ENCODE measurements at regions not wholly inside any gene's neighbourhood (a gene's known extent, or its start where the extent isn't known, plus 50 kb on each side); places are given as distances from the start of the nearest gene placed in this dataset.

GRCh38 chr12:86698641-86698980 is 442.4 kb upstream of the MGAT4C start:
- H4K20me1 ChIP-seq = no peaks in the 10 kb centered on the region
- no peak overlapping the region for H3K27ac ChIP-seq
- H3K9ac ChIP-seq = no peak overlapping the region
- no peaks in the 10 kb centered on the region for H3K4me1 ChIP-seq
- no peak for TF ChIP-seq Cebpa-rat (IDR thresholded peaks at IDR 0.05)
- H3K4me2 ChIP-seq = no peak overlapping the region
- no peak overlapping the region for H3K4me3 ChIP-seq
- H3K36me3 ChIP-seq = no peaks in the 10 kb centered on the region
- H3K27me3 ChIP-seq = no peaks in the 10 kb centered on the region
- no peaks in the 10 kb centered on the region for H3K9me3 ChIP-seq

DNA sequence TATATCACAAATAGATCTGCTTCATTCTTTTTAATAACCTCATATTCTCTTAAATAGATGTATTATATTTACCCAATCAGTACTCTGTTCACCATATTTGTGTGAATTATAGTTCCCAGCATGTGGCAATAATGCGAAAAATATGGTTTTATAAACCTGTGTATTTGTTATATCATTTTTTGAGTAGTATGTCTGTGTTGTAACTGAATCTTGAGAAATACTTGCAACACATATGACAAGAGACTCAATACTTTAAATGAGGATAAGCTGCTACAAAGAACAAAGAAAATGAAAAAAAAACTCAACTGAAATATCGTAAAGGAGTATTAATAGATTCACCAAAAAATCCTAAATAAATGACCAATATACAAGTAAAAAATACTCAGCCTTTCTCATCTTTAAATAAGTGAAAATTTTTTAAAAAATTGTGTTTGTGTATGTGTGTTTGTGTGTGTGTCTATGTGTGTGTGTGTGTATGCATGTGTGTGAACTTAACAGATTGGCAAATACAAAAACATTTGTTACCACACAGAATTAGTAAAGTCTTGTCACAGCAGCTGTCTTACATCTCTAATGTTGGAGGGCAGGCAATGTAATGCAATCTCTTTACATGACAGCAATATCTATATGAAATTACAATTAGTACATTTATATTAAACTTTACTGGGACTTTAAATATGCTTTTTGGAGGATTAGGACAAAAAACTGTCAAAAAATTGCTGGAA is 441.9 kb upstream of the MGAT4C start:
- no peaks in the 10 kb centered on the region for H3K9me3 ChIP-seq
- no peak overlapping the region for H3K27ac ChIP-seq
- no peak overlapping the region for H3K4me3 ChIP-seq
- no peaks in the 10 kb centered on the region for H4K20me1 ChIP-seq
- H3K4me1 ChIP-seq = no peaks in the 10 kb centered on the region
- no peaks in the 10 kb centered on the region for H3K27me3 ChIP-seq
- H3K4me2 ChIP-seq = no peak overlapping the region
- H3K36me3 ChIP-seq = no peaks in the 10 kb centered on the region
- no peak overlapping the region for H3K9ac ChIP-seq
- no peak for TF ChIP-seq Cebpa-rat (IDR thresholded peaks at IDR 0.05)

DNA sequence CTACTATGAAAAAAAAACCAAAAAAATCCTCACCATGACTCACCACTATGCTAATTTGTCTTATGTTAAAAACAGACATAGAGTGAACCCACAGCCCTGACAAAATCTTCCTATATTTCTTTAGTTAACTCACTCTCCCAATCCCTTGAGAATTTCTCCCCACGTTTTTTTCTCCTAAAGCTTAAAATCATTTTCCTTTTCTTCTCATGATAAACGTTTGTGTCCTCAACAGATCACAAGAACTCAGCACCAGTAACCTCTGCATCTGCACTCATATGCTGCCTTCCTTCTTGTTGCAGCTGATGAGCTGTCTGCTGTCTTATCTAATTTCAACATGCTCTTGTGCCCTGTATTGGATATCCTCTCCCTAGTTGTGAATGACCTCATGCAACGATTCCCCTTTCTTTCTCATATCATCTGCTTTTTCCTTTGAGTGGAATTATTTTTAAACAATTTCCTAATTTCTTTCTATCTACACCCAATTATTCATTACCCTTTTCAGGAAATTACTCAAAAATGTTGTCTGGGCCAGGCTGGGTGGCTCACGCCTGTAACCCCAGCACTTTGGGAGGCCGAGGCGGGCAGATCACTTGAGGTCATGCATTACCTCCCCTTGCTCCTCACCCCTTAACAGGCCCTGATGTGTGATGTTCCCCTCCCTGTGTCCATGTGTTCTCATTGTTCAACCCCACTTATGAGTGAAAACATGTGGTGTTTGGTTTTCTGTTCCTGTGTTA is 427.5 kb upstream of the MGAT4C start:
- Histone ChIP-seq H3K27me3 (no peaks in the 10 kb centered on the region), H3K4me3 (no peak overlapping the region), H3K36me3 (no peaks in the 10 kb centered on the region), H3K27ac (no peak overlapping the region), H3K4me1 (no peaks in the 10 kb centered on the region), H3K4me2 (no peak overlapping the region), H4K20me1 (no peaks in the 10 kb centered on the region), H3K9ac (no peak overlapping the region), H3K9me3 (no peaks in the 10 kb centered on the region)
- no peak for TF ChIP-seq Cebpa-rat (IDR thresholded peaks at IDR 0.05)

DNA sequence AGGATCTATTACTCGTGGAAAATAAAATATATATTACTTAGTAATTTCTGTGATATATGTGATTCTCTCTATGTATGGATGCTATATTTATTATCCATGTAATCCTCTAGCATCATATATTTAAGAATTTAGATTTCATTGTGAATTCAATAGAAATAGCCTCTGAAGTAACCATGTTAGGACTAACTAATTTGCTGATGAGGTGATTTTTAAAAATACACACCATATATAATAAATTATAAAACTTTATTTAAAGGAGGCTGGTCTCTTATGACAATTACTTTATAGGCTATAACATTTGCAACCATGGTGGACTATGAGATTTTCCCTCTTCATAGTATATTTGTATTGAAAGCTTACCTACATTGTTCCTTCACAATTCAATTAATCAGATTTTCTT is 424.9 kb upstream of the MGAT4C start:
- Histone ChIP-seq H3K9ac (no peak overlapping the region), H3K36me3 (no peaks in the 10 kb centered on the region), H3K27ac (no peak overlapping the region), H4K20me1 (no peaks in the 10 kb centered on the region), H3K27me3 (no peaks in the 10 kb centered on the region), H3K9me3 (no peaks in the 10 kb centered on the region), H3K4me2 (no peak overlapping the region), H3K4me3 (no peak overlapping the region), H3K4me1 (no peaks in the 10 kb centered on the region)
- no peak for TF ChIP-seq Cebpa-rat (IDR thresholded peaks at IDR 0.05)

DNA sequence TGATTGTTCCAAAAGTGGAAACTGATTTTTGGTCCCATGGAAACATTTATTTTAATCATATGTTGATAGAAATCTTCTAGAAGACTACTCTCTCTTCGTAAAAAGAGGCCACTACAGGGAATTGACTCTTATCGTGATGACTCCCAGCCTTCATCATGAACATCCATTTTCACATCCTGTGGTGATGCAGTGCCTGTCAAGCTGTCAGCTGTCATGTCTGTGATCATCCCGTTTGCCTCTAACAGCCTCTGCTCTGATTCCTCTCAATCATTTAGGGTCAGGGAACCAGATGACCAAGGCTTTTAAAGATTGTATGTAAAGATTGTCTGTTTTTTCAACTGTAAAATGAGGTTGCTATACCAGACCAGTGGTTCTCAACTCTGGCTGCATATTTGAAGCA is 419.0 kb upstream of the MGAT4C start:
- no peaks in the 10 kb centered on the region for H3K9me3 ChIP-seq
- TF ChIP-seq Cebpa-rat (IDR thresholded peaks at IDR 0.05) = no peak
- H3K4me1 ChIP-seq = no peaks in the 10 kb centered on the region
- no peak overlapping the region for H3K4me2 ChIP-seq
- H3K4me3 ChIP-seq = no peak overlapping the region
- H3K27ac ChIP-seq = no peak overlapping the region
- no peaks in the 10 kb centered on the region for H3K27me3 ChIP-seq
- no peaks in the 10 kb centered on the region for H3K36me3 ChIP-seq
- no peak overlapping the region for H3K9ac ChIP-seq
- H4K20me1 ChIP-seq = no peaks in the 10 kb centered on the region

GRCh38 chr12:86670986-86671385 is 414.8 kb upstream of the MGAT4C start:
- Histone ChIP-seq H3K4me3 (no peak overlapping the region), H3K36me3 (no peaks in the 10 kb centered on the region), H3K9me3 (no peaks in the 10 kb centered on the region), H3K9ac (no peak overlapping the region), H3K27me3 (no peaks in the 10 kb centered on the region), H3K4me2 (no peak overlapping the region), H3K27ac (no peak overlapping the region), H4K20me1 (no peaks in the 10 kb centered on the region), H3K4me1 (no peaks in the 10 kb centered on the region)
- no peak for TF ChIP-seq Cebpa-rat (IDR thresholded peaks at IDR 0.05)

- TF ChIP-seq Cebpa-rat (IDR thresholded peaks at IDR 0.05) = no peak
- Histone ChIP-seq H4K20me1 (no peaks in the 10 kb centered on the region), H3K4me2 (no peak overlapping the region)
These were observed 412.8 kb upstream of the MGAT4C start for GRCh38 chr12:86669010-86669409.

GRCh38 chr12:86666316-86666715 is 410.1 kb upstream of the MGAT4C start:
- Histone ChIP-seq H3K9me3 (no peaks in the 10 kb centered on the region), H3K4me3 (no peak overlapping the region), H3K4me1 (no peaks in the 10 kb centered on the region), H3K4me2 (no peak overlapping the region), H3K27ac (no peak overlapping the region), H3K36me3 (no peaks in the 10 kb centered on the region), H4K20me1 (no peaks in the 10 kb centered on the region), H3K9ac (no peak overlapping the region), H3K27me3 (no peaks in the 10 kb centered on the region)
- TF ChIP-seq Cebpa-rat (IDR thresholded peaks at IDR 0.05) = no peak

More at GRCh38 chr12:86669010-86669409, 412.8 kb upstream of the MGAT4C start:
- Histone ChIP-seq H3K36me3 (no peaks in the 10 kb centered on the region), H3K4me1 (no peaks in the 10 kb centered on the region), H3K27ac (no peak overlapping the region), H3K27me3 (no peaks in the 10 kb centered on the region), H3K9me3 (no peaks in the 10 kb centered on the region), H3K4me3 (no peak overlapping the region), H3K9ac (no peak overlapping the region)

- Histone ChIP-seq H3K9me3 (no peaks in the 10 kb centered on the region), H3K4me1 (no peaks in the 10 kb centered on the region), H3K27ac (no peak overlapping the region), H3K4me2 (no peak overlapping the region), H3K9ac (no peak overlapping the region), H3K4me3 (no peak overlapping the region), H3K36me3 (no peaks in the 10 kb centered on the region), H3K27me3 (no peaks in the 10 kb centered on the region), H4K20me1 (no peaks in the 10 kb centered on the region)
- no peak for TF ChIP-seq Cebpa-rat (IDR thresholded peaks at IDR 0.05)
These were observed 407.5 kb upstream of the MGAT4C start for GRCh38 chr12:86663716-86664115.

DNA sequence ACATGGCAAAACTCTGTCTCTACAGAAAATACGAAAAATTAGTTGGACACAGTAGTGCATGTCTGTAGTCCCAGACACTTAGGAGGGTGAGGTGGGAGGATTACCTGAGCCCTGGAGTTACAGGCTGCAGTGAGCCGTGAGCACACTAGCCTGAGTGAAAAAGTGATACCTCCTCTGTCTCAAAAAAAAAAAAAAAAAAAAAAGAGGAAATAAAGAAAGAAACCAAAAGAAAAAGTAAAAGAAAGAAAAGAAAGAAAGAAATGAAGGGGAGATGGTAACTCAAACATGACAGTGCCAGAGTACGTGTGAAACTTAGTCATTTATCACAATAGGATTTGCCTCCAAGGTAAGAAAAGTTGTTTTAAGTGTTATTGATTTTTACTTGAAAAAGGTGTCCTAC is 407.0 kb upstream of the MGAT4C start:
- Histone ChIP-seq H3K4me2 (no peak overlapping the region), H3K27me3 (no peaks in the 10 kb centered on the region)

More for the DNA sequence above, 407.0 kb upstream of the MGAT4C start:
- TF ChIP-seq Cebpa-rat (IDR thresholded peaks at IDR 0.05) = no peak
- Histone ChIP-seq H3K27ac (no peak overlapping the region), H3K36me3 (no peaks in the 10 kb centered on the region), H4K20me1 (no peaks in the 10 kb centered on the region), H3K9ac (no peak overlapping the region), H3K4me3 (no peak overlapping the region), H3K4me1 (no peaks in the 10 kb centered on the region), H3K9me3 (no peaks in the 10 kb centered on the region)
